HL-60 (cell line): ENCODE measurements at regions not wholly inside any gene's neighbourhood (a gene's known extent, or its start where the extent isn't known, plus 50 kb on each side); places are given as distances from the start of the nearest gene placed in this dataset.

Source experiments
- CTCF ChIP-seq: IDR thresholded peaks from one replicate; pipeline ENCODE4 v1.5.1; 2011; ENCODE audit warnings: low read length, control low read depth, inconsistent platforms; ENCODE audit not compliant: insufficient read depth
- POLR2AphosphoS5 ChIP-seq: IDR thresholded peaks from 2 replicates; pipeline ENCODE4 v1.6.1; 2012; ENCODE audit warnings: low read depth
- REST ChIP-seq: IDR thresholded peaks from 2 replicates; pipeline ENCODE4 v1.6.1; 2012; ENCODE audit warnings: low read depth; ENCODE audit not compliant: insufficient replicate concordance
- SPI1 ChIP-seq: IDR thresholded peaks from 2 replicates; pipeline ENCODE4 v1.6.1; 2012; ENCODE audit warnings: low read depth, mild to moderate bottlenecking, borderline replicate concordance

- TF ChIP-seq POLR2AphosphoS5 (no peak), CTCF (no peak), REST (no peak), SPI1 (no peak)
Measured at GRCh38 chr13:73596382-73596781, 537.6 kb downstream of the KLF5 start.
